Stimulated activated CD4-positive, alpha-beta T cell treated with anti-CD3 and anti-CD28 coated beads, Interleukin-1b, Interleukin-23, amount 100 ng/mL, for 1 hour (primary cell): ENCODE measurements at regions not wholly inside any gene's neighbourhood (a gene's known extent, or its start where the extent isn't known, plus 50 kb on each side); places are given as distances from the start of the nearest gene placed in this dataset.
A peak's percentile ranks its signal among the peaks of the same experiment; 100 is the strongest.

Experiments used
- DNase-seq, 2 donors: peaks; one replicate each; pipeline ENCODE4 v3.0.0-alpha.2; 2020; ENCODE audit warnings: low read depth in 2 of 2

DNA sequence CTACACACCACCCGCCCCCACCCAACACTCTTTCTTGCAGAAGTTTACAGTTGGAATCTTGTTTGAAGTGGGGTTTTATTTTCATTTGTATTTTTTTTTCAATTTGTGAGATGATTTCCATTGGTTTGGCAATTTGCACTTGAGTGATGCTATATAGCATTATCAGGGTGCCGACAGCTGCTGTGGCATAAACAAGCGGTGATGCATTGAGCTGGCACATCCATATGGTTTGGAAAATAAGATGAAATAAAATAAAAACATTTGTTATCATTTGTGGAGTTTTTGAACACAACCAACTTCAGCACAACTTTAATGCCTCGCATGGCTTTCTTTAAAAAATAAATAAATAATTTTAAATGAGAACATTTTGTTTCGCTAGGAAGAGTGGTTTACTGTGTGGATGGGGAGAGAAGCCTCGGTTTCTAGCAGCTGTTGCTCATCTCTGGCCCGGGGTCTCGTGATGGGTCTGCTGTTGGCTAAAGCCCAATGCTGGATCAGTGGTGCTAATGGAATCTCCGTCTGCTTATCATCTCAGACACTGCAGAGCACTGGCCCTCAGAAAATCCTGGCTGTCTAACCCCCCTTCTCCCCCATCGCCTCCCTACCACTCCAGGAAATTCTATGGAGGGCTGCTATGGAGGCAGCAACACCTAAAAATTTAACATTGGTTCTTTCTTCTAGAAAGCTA, 192.3 kb upstream of the MAF start:
- DNase-seq = no peak

DNA sequence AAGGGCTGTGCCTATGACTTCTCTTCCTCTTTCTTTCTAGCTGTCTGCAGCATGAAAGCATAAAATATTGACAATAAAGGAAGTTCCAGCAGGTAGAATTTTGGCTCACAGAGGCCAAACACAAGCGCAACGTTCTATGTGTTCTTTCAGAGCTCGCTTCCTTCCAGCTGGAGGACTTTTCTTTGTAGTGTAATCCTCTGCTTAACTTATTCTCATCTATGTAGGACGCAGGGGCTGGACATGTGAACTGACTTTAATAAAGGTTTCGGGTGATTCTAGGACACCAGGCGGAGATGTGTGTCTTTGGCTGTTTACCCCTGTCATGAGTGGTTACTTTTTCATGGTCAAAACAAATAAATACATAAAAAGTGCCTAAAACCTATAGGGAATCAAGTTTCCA, 191.5 kb upstream of the MAF start:
- no peak for DNase-seq

DNA sequence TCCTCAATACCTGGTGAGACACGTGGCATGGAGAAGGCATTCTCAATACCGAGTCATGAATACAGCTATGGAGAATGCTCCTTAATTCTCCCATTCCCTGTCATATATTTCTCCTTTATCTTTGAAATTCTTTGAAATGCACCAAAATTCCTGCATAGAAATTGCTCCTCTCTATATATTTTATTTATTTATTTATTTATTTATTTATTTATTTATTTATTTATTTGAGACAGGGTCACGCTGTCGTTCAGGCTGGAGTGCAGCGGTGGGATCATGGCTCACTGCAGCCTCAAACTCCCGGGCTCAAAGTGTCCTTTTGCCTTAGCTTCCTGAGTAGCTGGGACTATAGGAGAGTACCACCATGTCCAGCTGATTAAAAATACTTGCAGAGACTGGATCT, 190.3 kb upstream of the MAF start:
- no peak for DNase-seq

DNA sequence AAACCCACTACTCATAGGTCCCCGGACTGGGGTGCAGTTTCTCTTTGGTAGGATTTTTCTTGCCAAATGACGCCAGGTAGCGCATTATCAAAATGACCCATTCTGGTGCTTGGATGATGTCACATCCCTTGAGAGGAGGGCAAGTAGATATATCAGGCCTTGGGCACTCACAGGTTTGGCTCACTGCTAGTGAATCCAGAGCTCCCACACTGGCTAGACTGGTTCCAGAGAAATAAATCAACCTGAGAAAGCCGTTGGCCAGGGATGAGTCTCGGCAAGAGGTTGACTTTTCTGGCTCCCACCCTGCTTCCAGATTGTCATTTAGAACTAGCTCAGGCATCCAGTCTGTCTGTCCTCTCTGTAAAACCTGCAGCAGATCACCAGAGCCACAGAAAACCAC, 188.4 kb upstream of the MAF start:
- no peak for DNase-seq

DNA sequence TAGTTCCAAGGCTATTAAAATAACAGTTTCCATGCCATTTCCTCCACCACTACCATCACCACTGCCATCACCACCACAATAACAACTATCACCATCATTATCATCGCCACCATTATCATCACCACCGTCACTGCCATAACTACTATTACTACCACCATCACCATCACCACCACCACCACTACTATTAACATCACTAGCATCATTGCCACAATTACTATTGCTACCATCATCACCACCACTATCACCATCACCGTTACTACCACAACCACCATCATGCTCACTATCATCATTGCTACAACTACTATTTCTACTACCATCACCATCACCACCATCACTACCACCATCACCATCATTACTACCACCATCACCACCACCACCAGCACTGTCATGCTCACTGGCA, 185.9 kb upstream of the MAF start:
- no peak for DNase-seq

DNA sequence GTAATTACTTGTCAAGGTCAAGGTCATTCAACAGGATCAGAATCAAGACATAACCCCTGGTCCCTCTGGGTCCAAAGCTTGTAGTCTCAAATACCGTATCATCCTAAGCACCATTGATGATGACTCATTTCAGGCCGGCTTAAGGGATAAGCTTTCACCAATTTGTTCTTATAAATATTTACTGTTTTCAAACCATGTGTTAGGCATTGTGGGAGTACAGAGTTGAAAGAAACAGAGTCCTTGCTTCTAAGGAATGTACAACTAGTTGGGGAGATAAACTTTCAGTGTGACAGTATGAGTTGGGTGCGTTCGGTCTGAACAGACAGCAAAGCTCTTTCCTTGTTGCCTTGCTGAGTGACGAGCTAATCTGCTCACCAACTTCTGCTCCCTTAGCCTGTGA, 183.5 kb upstream of the MAF start:
- no peak for DNase-seq

DNA sequence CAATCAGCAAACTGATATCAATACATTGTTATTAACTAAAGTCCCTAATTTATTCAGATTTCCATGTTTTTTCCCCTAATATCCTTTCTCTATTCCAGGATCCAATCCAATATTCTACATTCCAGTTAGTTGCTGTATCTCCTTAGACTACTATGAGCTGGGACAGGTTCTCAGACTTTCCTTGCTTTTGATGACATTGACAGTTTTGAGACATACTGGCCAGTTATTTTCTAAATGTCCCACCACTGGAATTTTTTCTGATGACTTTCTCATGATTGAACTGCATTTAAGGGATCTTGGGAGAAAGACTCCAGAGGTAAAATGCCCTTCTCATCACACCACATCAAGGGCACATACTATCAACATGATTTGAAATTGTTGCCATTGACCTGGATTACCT, 177.1 kb upstream of the MAF start:
- no peak for DNase-seq

DNA sequence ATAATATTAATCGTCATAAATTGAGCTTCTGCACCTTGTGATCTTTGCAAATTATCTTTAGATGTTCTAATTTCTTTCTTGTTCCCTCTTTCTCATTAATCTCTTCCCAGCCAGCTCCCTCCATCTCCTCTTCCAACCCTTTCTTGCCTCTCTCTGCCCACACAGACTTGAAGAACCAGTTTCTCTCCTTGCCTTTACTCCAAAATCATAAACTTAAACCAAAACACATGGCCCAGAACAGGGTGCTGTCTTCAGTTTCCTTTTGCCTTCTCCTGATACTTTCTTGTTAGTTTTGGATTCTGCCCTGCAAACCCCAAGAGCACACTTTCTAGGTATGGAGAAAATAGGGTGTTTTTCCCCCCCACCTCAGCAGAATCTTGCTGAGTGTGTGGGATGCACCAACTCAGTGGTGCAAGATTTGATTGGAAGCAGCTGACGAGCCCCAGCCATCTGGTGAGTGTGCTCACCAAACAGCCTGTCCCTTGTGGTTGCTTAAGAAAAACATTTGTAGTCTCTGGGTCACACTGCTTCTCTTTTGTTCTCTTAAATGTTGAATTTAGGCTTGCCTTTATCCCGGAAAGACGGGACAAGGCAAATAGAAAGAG, 175.8 kb upstream of the MAF start:
- DNase-seq = no peak

DNA sequence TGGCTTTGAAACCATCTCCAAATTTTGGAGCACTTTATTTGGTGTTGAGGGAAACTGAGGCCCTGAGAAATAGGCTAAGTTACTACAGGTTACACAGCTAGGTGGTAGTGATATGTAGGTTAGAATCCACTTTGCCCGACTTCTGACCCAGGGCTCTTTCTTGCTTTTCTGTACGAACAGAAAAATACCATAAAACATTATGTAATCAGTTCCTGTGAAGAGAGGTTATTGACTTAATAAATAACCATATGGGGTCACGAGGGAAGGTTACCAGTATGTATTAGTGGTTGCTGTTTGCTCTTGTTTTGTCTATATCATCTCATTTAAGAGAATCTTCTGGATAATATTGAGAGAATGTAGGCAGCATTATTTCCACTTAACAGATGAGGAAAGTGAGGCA, 172.2 kb upstream of the MAF start:
- DNase-seq = no peak

DNA sequence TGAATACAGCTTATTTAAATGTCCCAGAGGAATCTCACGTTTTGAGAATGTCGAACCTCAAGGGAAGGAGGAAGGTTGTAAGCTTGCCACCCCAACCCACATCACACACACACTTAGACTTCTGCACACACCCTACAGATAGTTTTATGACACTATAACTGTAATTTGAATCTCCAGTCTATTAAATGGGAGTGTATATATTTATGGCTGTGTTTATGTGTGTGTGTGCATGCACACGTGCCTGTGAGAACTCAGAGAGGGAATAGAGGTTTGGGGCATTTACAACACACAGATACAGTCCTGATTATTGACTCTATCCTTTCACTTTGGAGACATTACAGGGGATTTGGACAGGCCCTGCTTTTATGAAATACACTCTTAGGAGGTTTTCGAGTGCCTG, 171.5 kb upstream of the MAF start:
- no peak for DNase-seq

DNA sequence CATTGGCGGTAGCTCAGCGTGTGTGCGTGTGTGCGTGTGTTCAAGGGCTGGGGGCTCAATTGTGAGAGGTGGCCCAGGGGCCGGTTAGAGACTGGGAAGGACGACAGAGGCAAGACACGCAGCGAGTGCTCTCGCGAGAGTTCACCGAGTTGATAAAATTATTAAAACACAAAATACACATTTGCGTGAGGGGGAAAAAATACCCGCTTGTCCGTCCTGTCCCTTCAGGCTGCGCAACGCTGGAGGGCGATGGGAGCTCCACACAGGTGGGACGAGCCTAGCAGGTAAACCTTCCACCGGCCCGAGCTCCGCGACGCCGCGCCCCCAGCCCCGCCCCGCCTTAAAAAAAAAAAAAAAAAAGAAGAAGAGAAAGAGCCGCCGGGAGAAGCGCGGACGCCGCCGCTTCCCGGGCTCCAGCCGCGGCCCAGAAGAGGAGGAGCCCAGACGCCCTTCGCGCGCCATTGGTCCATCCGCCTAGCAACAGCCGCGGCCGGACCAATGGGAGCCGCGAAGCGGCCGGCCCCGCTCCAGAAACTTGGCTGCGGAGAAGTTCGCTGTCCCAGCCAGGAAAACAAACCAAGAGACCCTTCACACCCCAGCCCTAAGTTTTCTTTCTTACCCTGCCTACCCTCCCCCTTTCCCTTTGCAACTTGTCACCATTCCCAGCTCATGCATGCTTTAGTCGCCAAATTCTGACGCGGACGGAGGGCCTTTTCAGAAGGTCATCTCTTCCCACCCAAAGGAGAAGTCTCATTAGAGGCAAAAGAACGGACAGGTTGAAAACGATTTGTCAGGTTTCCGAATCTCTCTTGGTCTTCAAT, 169.9 kb upstream of the MAF start:
- peak; percentile 15 to 29 for DNase-seq

DNA sequence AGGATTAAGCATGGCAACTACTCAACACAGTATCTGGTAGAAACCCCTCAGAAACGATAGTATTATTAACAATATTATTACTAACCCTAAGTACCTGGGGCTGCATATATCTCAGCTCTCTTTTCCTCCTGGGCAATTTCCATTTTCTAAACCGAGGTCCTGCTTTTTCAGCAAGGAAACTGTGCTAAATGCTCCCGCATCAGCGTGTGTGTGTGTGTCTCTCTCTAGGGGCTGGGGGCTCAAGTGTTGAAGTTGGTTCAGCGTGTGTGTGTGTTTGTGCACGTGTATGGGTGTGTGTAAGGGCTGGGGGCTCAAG, 169.3 kb upstream of the MAF start:
- DNase-seq = no peak

DNA sequence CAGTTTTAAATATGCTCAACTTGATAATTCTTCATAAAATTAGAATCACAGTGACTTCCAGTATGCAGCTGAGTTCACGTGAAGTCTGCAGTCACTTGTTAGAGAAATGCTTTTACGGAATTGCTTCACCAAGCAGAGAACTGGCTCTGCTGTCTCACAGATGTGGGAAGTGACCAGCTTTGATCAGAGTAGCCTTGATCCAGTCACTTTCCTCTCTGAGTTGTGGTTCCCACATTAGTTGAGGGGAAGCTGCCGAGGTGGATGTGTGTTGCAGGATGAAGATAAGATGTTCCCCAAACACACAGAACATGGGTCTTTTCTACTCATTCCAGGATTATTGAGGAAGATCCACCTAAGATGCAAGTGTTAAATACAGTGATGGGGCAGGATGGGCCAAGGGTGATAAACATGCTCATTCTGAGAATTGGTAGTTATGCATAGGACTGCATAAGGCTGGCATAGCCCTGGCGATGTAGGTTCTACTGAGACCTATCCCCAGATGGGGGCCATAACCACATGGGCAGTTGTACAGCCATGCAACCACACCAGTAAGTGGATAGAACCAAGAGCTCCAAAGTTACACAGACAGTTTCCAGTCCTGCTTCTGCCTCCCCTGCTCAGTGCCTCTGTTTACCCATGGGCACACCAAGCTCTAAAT, 168.9 kb upstream of the MAF start:
- DNase-seq = no peak

DNA sequence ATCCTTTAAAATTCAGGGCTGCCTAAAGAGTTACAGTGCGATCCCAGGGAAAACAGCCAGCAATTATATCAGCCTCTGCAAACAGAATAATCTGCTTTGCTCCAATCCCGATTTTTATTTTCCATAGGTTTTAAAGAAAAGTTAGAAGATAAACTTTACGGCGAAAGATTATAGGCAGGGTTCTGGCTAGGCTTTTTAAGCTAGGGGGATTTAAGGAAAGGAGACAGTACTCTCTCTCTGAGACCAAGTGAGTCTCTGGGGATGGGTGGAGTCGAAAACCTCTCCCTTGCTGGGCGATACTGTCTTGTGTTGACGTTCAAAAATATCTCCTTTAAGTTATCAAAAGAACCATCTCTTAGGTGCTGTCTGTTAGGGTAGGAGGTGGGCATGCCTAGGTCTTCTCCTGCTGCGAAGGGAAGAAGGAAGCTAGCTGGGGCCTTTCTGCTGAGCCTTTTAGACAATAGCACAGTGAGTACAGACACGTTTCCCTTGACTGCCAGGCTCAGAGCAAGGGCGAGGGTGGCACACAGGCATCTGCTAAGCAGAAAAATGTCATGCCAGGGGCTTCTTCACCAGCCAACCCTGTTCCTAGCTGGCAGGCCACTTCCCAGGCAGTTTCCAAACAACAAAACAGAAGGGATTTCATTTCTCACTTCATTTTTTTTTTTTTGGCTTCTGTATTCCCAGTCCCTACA, 167.9 kb upstream of the MAF start:
- DNase-seq = no peak

DNA sequence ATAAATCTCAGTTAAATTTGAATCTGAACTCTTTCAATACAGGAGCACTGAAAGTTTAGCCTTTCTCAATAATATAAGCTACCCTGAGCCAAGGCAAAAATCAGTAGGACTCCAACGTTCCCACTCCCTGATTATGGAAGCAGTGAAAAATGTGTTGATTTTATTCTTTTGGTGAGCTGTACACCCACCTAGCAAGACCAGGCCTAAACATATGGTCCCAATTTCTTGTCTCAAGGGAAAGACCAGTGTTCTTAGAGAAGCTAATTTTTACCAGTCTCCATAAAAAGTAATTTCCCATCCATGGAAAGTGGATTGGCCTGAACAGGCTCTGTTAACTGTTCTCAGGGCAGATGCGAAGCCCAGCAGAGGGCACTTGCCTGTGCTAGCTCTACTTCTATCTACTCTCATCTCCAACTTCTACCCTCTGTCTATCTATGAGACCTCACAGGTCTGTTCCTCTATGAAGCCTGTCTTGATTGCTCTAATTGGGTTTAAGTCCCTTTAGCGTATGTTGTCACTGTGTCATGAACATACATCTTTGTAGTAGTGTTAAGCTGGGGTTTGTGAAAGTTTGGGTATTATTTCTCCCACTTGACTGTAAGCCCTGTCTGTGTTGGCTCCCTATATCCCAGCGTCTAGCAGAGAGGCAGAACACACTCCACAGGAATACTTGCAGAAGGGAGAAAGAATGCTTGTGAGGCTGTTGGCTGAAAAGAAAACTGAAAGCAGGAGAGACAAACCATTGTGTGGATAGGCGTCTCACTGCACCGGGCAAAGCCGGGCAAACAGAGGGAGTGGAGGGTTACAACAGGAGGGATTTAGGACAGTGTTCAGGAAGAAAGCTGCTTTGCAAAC, 167.1 kb upstream of the MAF start:
- no peak for DNase-seq

DNA sequence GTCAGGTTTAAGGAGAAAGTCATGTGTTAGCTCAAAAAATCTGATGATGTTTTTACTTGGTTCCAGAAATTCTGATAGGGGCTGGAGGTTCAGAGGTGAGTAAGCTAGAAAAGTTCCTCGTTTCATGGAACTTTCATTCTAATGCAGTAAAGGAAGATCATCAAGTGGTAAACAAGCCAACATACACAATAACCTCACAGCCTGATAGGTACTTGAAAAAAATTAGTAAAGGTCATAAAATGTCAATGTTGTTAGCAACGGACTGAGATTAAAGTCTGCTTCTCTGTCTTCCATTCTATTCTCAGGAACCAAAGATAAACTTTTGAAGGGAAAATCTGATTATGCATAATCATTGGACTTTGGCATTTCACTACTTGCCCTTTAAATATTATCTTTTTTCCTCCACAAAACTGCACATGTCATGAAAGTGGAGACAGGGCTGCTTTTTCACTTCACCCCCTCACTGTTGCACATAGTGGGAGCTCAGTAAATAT, 165.4 kb upstream of the MAF start:
- no peak for DNase-seq

DNA sequence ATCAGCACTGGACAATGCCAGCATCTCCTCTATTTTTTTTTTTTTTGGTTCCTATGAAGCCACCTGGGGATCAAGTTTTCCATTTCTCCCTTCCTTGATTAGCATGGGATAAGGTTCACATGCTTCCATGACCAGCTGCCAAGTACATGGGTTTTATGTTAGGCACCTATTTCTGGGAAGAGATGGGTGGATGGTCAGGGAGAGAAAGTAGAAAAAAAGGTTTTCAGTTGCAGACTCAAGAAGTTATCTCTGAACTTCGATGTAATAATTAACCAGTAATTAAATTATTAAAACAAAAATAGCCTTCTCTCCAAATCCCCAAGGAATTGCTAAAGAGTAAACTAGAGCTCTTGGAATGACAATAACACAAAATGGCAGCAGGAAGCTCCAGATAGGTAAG, 164.9 kb upstream of the MAF start:
- no peak for DNase-seq

DNA sequence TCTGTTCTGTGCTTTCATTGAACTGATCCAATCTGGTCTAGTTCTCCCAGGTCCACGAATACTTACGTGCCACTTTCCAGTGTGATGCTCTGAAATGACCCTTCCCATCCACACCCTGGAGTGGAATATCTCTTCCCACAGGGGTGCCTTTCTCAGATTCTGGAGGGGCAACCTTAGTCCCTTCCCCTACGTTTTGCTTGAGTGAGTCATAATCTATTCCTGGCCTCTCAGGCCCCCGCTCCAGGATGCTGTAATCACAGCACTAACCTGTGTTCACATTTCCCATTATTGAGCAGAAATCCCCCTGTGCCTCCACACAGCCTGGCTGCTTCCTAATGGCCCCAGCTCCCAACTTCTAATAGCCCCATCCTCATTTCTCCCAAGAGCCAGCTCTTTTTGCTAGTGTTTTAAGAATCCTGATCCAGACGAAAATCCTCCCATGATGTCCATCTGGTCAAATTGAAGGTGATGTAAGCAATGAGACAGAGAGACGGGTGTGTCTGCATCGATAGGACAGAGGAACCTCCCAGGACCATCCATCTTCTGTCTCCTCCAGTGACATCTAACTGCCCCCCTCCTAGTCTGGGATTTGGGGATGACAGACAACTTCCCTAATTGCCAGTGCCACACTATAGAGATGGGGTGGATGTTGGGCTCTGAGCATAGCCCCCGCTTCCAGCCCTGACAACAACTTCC, 164.0 kb upstream of the MAF start:
- no peak for DNase-seq

DNA sequence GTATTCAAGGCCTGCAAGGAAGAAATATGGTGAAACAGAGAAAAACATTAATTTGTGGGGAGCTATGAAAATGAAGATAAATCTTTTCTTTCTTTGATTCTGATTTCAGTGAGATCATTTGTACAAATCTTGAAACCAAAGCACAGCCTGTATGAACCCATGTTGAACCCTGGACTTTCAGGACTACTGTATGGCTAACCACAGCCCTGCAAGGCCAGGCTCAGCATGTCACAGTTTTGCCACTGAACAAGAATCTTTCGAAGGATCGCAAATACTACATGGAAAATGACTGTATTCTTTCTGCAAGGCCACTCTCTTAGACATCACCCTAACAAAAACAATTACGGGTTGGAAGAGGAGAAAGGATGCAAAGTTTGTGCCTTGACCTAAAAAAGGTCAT, 161.7 kb upstream of the MAF start:
- no peak for DNase-seq

DNA sequence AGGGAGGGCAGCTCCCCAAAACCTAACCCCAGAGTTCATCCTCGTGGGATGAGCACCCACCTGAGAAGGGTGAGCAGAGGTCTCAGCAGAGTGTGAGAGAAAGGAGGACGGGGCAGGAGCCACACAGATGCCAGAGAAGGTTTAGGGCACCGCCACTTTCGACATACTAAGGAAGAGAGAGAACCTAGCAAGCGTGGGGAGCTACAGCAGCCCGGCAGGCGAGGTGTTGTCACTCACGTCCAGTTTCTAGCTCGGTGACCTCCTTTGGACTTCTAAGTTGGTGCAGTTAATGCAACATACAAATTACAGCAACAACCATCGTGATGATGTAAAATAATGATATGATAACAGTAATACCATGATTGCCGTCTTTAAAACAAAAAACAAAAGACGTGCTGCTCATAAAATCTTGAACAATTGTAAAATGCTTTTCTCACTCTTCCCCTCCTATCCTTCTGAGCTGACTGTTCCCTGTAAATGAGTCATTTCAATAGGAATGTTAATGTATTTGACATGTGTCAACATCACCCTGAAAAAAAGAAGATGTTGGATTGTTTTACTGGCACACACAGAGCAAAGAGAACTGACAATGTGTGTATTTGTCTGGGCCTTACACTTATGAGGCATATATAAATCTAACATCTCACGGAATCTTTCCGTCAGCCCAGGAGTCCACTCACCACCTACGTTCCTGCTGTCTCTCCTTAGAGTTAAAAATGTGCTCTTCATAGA, 158.2 kb upstream of the MAF start:
- no peak for DNase-seq
